Ascending aorta (tissue), 2 donors: ENCODE measurements at regions not wholly inside any gene's neighbourhood (a gene's known extent, or its start where the extent isn't known, plus 50 kb on each side); places are given as distances from the start of the nearest gene placed in this dataset.

Experiments used
- DNase-seq, 2 donors: peaks; one replicate each; pipeline ENCODE4 v3.0.0-alpha.2; 2019; ENCODE audit warnings: low spot score in 2 of 2
- H3K27ac ChIP-seq, 2 donors: fragments of 200-600 bp; sonication (generic); one replicate each; pipeline ENCODE4 v1.5.1; 2016 to 2017; ENCODE audit warnings: mild to moderate bottlenecking in 1 of 2
- H3K27me3 ChIP-seq: fragments of 200-600 bp; sonication (generic); one replicate; pipeline ENCODE4 v1.5.1; 2017
- H3K36me3 ChIP-seq, 2 donors: fragments of 200-600 bp; sonication (generic); one replicate each; pipeline ENCODE4 v1.5.1; 2016
- H3K4me1 ChIP-seq, 2 donors: fragments of 200-600 bp; sonication (generic); one replicate each; pipeline ENCODE4 v1.5.1; 2016 to 2017; ENCODE audit warnings: mild to moderate bottlenecking in 1 of 2
- H3K4me3 ChIP-seq, 2 donors: fragments of 200-600 bp; sonication (generic); one replicate each; pipeline ENCODE4 v1.5.1; 2016 to 2017; ENCODE audit warnings: mild to moderate bottlenecking in 1 of 2
- H3K9me3 ChIP-seq, 2 donors: fragments of 200-600 bp; sonication (generic); one replicate each; pipeline ENCODE4 v1.5.1; 2016
- intact Hi-C: fragments of 100-400 bp; cut with DNase I; formaldehyde crosslinking; loops from one replicate; pipeline ENCODE4 v1.15.1; 2023
- TF ChIP-seq, protein P1 (sequence below), 3 experiments: fragments of 200-600 bp in 2 of 3; fragments of 450-650 bp in 1 of 3; sonication (generic) in 2 of 3; IDR thresholded peaks; one replicate each; pipeline ENCODE4 v1.5.1; 2016 to 2019; ENCODE audit warnings: antibody characterized with exemption in 3 of 3, mild to moderate bottlenecking in 1 of 3, moderate library complexity in 1 of 3

DNA sequence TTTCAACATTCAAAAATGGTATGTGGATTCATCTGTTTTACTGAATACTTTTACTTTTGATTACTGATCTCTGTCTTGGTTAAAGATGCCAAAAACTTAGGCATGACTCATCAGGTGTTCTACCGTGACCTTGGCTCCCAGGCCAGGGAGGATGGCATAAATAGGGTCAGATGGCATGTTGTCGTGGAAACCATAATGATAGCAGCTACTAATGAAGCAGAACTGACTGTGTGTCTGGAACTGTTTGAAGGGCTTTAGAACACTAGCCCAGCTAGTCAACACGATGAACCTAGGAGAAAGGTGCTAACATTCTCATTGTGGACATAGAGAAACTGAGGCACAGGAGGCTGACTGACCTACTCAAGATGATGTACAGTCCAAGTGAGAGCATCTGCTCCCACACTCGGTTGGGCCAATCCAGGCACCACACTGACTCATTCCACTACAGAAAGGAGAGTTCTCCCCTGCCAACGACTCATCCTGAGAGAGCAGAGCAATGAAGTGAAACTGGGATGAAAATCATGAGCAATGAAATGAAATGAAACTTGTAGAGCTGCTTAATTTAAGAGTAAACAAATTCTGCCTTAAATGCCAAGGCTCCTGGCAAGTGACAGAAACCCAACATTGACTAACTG, 116.0 kb downstream of the TENT4A start:
- Histone ChIP-seq H3K9me3 (no peaks in the 10 kb centered on the region), H3K4me1 (peaks cover 0 to 7% of the 10 kb centered on the region in 2 donors), H3K27me3 (no peaks in the 10 kb centered on the region), H3K36me3 (no peaks in the 10 kb centered on the region), H3K27ac (no peak overlapping the region), H3K4me3 (no peak overlapping the region)
- no peak for DNase-seq
- intact Hi-C loops: no loop called here
- TF ChIP-seq, protein P1, sequence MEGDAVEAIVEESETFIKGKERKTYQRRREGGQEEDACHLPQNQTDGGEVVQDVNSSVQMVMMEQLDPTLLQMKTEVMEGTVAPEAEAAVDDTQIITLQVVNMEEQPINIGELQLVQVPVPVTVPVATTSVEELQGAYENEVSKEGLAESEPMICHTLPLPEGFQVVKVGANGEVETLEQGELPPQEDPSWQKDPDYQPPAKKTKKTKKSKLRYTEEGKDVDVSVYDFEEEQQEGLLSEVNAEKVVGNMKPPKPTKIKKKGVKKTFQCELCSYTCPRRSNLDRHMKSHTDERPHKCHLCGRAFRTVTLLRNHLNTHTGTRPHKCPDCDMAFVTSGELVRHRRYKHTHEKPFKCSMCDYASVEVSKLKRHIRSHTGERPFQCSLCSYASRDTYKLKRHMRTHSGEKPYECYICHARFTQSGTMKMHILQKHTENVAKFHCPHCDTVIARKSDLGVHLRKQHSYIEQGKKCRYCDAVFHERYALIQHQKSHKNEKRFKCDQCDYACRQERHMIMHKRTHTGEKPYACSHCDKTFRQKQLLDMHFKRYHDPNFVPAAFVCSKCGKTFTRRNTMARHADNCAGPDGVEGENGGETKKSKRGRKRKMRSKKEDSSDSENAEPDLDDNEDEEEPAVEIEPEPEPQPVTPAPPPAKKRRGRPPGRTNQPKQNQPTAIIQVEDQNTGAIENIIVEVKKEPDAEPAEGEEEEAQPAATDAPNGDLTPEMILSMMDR (IDR thresholded peaks at IDR 0.05): no peak

DNA sequence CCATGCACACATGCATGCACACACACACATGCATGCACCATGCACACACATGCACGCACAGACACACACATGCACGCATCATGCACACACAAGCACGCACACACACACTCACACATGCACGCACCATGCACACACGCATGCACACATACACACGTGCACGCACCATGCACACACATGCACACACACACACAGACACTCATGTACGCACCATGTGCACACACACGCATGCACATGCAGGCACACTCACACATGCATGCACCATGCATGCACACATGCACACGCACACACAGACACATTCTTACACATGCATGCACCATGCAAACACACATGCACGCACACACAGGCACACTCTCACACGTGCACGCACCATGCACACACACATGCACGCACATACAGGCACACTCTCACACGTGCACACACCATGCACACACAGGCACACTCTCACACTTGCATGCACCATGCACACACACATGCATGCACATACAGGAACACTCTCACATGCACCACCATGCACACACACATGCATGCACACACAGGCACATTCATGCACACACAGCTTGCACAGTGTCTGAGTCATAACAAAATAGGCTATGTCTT, 117.5 kb downstream of the TENT4A start:
- no peak for DNase-seq
- Histone ChIP-seq H3K27me3 (no peaks in the 10 kb centered on the region), H3K27ac (no peak overlapping the region), H3K4me1 (peaks cover 0 to 7% of the 10 kb centered on the region in 2 donors), H3K9me3 (no peaks in the 10 kb centered on the region), H3K36me3 (no peaks in the 10 kb centered on the region), H3K4me3 (no peak overlapping the region)
- intact Hi-C loops: no loop called here
- TF ChIP-seq, protein P1 (IDR thresholded peaks at IDR 0.05): no peak

DNA sequence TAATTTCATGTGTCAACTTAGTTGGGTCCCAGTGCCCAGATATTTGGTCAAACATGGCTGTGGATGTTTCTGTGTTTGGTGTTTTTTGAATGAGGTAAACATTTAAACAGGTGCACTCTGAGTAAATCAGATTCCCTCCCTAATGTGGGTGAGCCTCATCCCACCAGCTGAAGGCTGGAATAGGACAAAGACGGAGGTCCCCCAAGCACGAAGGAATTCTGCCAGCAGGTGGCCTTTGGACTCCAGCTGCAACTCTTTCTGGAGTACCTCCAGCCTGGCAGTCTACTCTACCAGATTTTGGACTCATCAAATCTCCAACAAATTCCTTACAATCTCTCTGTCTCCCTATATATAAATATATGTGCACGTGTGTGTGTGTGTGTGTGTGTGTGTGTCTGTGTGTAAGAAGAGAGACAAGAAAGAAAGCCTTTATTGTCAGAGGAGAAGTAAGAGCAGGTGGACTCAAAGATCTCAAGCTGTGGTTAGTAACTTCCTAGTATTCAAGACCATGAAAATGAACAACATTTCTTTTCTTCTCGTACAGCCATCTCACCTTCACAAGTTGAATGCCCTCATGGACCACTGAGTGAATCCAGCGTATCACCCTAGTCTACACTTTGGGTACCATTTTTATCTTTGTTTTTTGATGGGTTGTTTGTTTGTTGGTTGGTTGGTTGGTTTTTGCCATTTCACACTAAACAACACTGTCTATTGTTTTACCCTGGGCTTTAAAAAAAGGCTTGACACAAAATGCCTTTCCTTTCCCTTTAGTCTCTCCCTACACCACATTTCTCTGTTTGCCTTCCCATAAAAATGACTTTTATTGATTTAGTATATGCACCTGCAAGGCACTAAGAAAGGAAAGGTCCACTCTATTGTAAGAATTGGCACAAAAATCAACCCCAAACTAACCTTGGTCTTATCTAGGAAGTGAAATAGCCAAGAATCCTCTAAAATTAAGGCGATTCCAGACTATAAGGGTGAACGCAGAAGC, 118.7 kb downstream of the TENT4A start:
- intact Hi-C loops: loop anchor here (2.0 kb wide), 1 partner anchor 65 kb away; no protein-coding TSS in a partner anchor
- Histone ChIP-seq H3K9me3 (no peaks in the 10 kb centered on the region), H3K4me3 (no peak overlapping the region), H3K4me1 (peaks cover 0 to 7% of the 10 kb centered on the region in 2 donors), H3K27me3 (no peaks in the 10 kb centered on the region), H3K36me3 (no peaks in the 10 kb centered on the region), H3K27ac (peak overlapping the region in 1 of 2 donors; percentile 56)
- TF ChIP-seq, protein P1 (IDR thresholded peaks at IDR 0.05): no peak
- no peak for DNase-seq

DNA sequence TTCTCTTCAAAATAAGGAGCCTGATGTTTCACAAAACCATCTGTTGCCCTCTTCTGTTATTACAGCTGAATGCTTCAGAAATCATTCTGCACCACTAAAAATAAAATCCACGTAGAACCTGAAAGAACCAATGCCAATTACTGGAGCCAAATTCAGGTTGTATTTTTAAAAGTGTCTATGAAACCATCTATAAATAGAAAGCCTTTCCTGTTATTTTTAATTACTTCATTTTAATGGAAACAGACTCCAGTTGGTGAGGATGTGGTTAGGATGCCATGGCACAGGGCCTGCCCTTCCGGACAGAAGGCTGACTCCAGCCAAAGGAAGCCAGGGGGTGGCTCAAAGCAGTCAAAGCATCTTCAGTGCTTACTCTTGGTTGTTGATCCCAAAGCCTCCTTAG, 119.8 kb downstream of the TENT4A start:
- TF ChIP-seq, protein P1 (IDR thresholded peaks at IDR 0.05): no peak
- Histone ChIP-seq H3K4me3 (no peak overlapping the region), H3K27me3 (no peaks in the 10 kb centered on the region), H3K9me3 (no peaks in the 10 kb centered on the region), H3K36me3 (no peaks in the 10 kb centered on the region), H3K4me1 (peaks cover 0 to 7% of the 10 kb centered on the region in 2 donors), H3K27ac (peak overlapping the region; percentile 56 to 64)
- DNase-seq: peak in 1 of 2 donors; percentile 70
- intact Hi-C loops: loop anchor here (2.0 kb wide), 1 partner anchor 66 kb away; no protein-coding TSS in a partner anchor

DNA sequence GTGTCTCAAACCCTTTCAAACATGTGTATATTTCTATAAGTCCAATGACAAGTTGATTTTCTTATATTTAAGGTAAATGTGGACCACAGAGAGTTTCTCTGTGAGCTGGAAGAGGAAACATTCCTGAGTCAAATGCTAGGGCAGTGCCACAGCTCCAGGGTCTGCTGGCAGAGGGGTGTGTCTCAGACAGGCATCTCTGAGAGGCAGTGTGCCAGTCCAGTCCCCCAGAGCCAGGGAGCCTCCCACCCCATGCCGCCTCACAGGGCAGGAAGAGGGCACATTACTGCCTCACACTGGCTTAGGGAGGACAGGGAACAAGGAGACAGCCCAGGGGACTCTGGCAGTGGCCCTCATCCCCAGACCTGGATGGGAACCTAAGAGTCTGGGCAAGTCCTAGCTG, 120.2 kb downstream of the TENT4A start:
- intact Hi-C loops: loop anchor here (2.0 kb wide), 1 partner anchor 67 kb away; no protein-coding TSS in a partner anchor
- Histone ChIP-seq H3K27me3 (no peaks in the 10 kb centered on the region), H3K36me3 (no peaks in the 10 kb centered on the region), H3K4me3 (no peak overlapping the region), H3K4me1 (peaks cover 0 to 7% of the 10 kb centered on the region in 2 donors), H3K9me3 (no peaks in the 10 kb centered on the region), H3K27ac (peak overlapping the region; percentile 56 to 64)
- TF ChIP-seq, protein P1 (IDR thresholded peaks at IDR 0.05): no peak
- DNase-seq: no peak
